H1 (cell line): ENCODE measurements at regions not wholly inside any gene's neighbourhood (a gene's known extent, or its start where the extent isn't known, plus 50 kb on each side); places are given as distances from the start of the nearest gene placed in this dataset.

Source experiments
- CTCF ChIA-PET: fragments of 300-600 bp; sonication (Branson Sonifier 250); formaldehyde crosslinking; loops from one replicate; lab custom pipeline; 2021; ENCODE audit not compliant: partially characterized antibody; lab: Charles Lee
- POLR2A ChIA-PET: fragments of 300-600 bp; sonication (Branson Sonifier 250); formaldehyde crosslinking; loops from one replicate; lab custom pipeline; 2021; ENCODE audit warnings: inconsistent platforms; ENCODE audit not compliant: partially characterized antibody; lab: Charles Lee
- DNase-seq, 2 experiments: peaks; one replicate each; pipeline versions ENCODE4 v3.0.0 to v3.0.0-alpha.2; 2010 to 2022; ENCODE audit warnings: low spot score in 2 of 2, low read depth in 1 of 2, mixed read lengths in 1 of 2
- FAIRE-seq: peaks from 2 replicates; lab custom pipeline; 2011; peaks lifted over from hg19 to GRCh38; lab: Jason Lieb, UNC
- H2AFZ ChIP-seq: 2 replicates; pipeline ENCODE4 v1.8.1; 2012; ENCODE audit warnings: low read length, inconsistent platforms
- H2AK5ac ChIP-seq: 2 replicates; pipeline ENCODE4 v1.6.1; 2013; ENCODE audit warnings: low read depth, low read length
- H2BK120ac ChIP-seq: replicated peaks from 2 replicates; pipeline ENCODE3; 2013; ENCODE audit warnings: low read depth, low read length, inconsistent platforms
- H2BK12ac ChIP-seq: 2 replicates; pipeline ENCODE4 v1.6.1; 2013; ENCODE audit warnings: low read depth, low read length
- H2BK15ac ChIP-seq: 2 replicates; pipeline ENCODE4 v1.6.1; 2013; ENCODE audit warnings: low read length
- H2BK20ac ChIP-seq: 2 replicates; pipeline ENCODE4 v1.6.1; 2013; ENCODE audit warnings: low read length
- H2BK5ac ChIP-seq: 2 replicates; pipeline ENCODE4 v1.6.1; 2013; ENCODE audit warnings: low read depth, low read length
- H3K14ac ChIP-seq: 2 replicates; pipeline ENCODE4 v1.6.1; 2013; ENCODE audit warnings: inconsistent platforms; ENCODE audit not compliant: insufficient read length
- H3K18ac ChIP-seq: 2 replicates; pipeline ENCODE4 v1.6.1; 2013; ENCODE audit warnings: low read length; ENCODE audit errors: extremely low read depth
- H3K23ac ChIP-seq: 2 replicates; pipeline ENCODE4 v1.6.1; 2013; ENCODE audit warnings: inconsistent platforms; ENCODE audit not compliant: insufficient read length
- H3K23me2 ChIP-seq: 2 replicates; pipeline ENCODE4 v1.6.1; 2013; ENCODE audit warnings: low read depth, low read length
- H3K27ac ChIP-seq: 2 replicates; pipeline ENCODE4 v1.6.1; 2011; ENCODE audit warnings: low read depth, low read length, inconsistent platforms
- H3K27me3 ChIP-seq, 4 experiments: replicated peaks in 1 of 4; 1 replicate in 1 of 4; 2 replicates in 3 of 4; pipeline versions ENCODE4 v1.6.1 to v1.8.1; 2011 to 2013; ENCODE audit warnings: low read length in 3 of 4, mild to moderate bottlenecking in 3 of 4, inconsistent platforms in 2 of 4, mixed read lengths in 2 of 4, moderate library complexity in 1 of 4; ENCODE audit not compliant: control insufficient read depth in 3 of 4, insufficient read depth in 3 of 4; ENCODE audit errors: extremely low read depth in 1 of 4
- H3K36me3 ChIP-seq, 4 experiments: 2 replicates each; pipeline versions ENCODE4 v1.6.1 to v1.8.1; 2011 to 2013; ENCODE audit warnings: mild to moderate bottlenecking in 4 of 4, low read length in 3 of 4, moderate library complexity in 2 of 4, control low read depth in 1 of 4, inconsistent platforms in 1 of 4; ENCODE audit not compliant: insufficient read depth in 4 of 4, control insufficient read depth in 2 of 4
- H3K4ac ChIP-seq: replicated peaks from 2 replicates; pipeline ENCODE3; 2013; ENCODE audit warnings: low read length, low read depth, mixed read lengths, inconsistent platforms; ENCODE audit not compliant: insufficient read length
- H3K4me1 ChIP-seq, 4 experiments: replicated peaks in 1 of 4; 1 replicate in 1 of 4; 2 replicates in 3 of 4; pipeline versions ENCODE4 v1.6.1 to v1.8.1; 2011 to 2013; ENCODE audit warnings: low read length in 3 of 4, inconsistent platforms in 2 of 4, mixed read lengths in 1 of 4; ENCODE audit not compliant: insufficient read depth in 4 of 4, control insufficient read depth in 3 of 4
- H3K4me2 ChIP-seq, 2 experiments: 2 replicates each; pipeline versions ENCODE4 v1.6.1 to v1.8.1; 2011 to 2013; ENCODE audit warnings: low read depth in 2 of 2, low read length in 2 of 2, control low read depth in 1 of 2, inconsistent platforms in 1 of 2, mild to moderate bottlenecking in 1 of 2; ENCODE audit not compliant: insufficient read depth in 1 of 2
- H3K4me3 ChIP-seq, 4 experiments: fragments of 200-600, 300-600 bp in 1 of 4; sonication (generic), shearing (Covaris generic), sonication (Bioruptor Twin) in 1 of 4; 2 replicates each; pipeline versions ENCODE4 v1.5.1 to v1.8.1; 2011 to 2016; ENCODE audit warnings: low read length in 4 of 4, low read depth in 3 of 4, control low read depth in 2 of 4, inconsistent platforms in 2 of 4, mild to moderate bottlenecking in 2 of 4, mixed read lengths in 1 of 4, moderate library complexity in 1 of 4; ENCODE audit not compliant: insufficient read depth in 2 of 4; ENCODE audit errors: extremely low read depth in 1 of 4
- H3K56ac ChIP-seq: replicated peaks from 2 replicates; pipeline ENCODE3; 2013; ENCODE audit warnings: low read depth, mild to moderate bottlenecking, mixed read lengths, low read length, inconsistent platforms; ENCODE audit not compliant: insufficient read length
- H3K79me1 ChIP-seq: 2 replicates; pipeline ENCODE4 v1.6.1; 2013; ENCODE audit warnings: low read depth, low read length, control low read depth
- H3K79me2 ChIP-seq, 2 experiments: 2 replicates each; pipeline versions ENCODE4 v1.6.1 to v1.8.1; 2012 to 2013; ENCODE audit warnings: low read length in 2 of 2, mild to moderate bottlenecking in 2 of 2, inconsistent platforms in 1 of 2; ENCODE audit not compliant: insufficient read depth in 2 of 2, control insufficient read depth in 1 of 2
- H3K9ac ChIP-seq, 4 experiments: replicated peaks in 1 of 4; 1 replicate in 1 of 4; 2 replicates in 3 of 4; pipeline versions ENCODE4 v1.6.1 to v1.8.1; 2011 to 2013; ENCODE audit warnings: low read depth in 3 of 4, low read length in 3 of 4, control low read depth in 2 of 4, mild to moderate bottlenecking in 2 of 4, moderate library complexity in 2 of 4, inconsistent platforms in 1 of 4; ENCODE audit errors: extremely low read depth in 1 of 4
- H3K9me3 ChIP-seq, 2 experiments: 2 replicates each; pipeline versions ENCODE4 v1.6.1 to v1.8.1; 2012 to 2013; ENCODE audit warnings: mild to moderate bottlenecking in 2 of 2, moderate library complexity in 2 of 2, control low read depth in 1 of 2, inconsistent platforms in 1 of 2, low read depth in 1 of 2, low read length in 1 of 2, mixed read lengths in 1 of 2; ENCODE audit not compliant: insufficient read depth in 2 of 2
- H4K20me1 ChIP-seq, 2 experiments: replicated peaks in 1 of 2; 2 replicates each; pipeline versions ENCODE3 to v1.8.1; 2011 to 2013; ENCODE audit warnings: inconsistent platforms in 2 of 2, low read length in 2 of 2, mild to moderate bottlenecking in 1 of 2; ENCODE audit not compliant: insufficient read depth in 2 of 2, control insufficient read depth in 1 of 2
- H4K5ac ChIP-seq: 2 replicates; pipeline ENCODE4 v1.6.1; 2013; ENCODE audit warnings: low read length, low read depth, mixed read lengths, inconsistent platforms; ENCODE audit not compliant: insufficient read length
- H4K8ac ChIP-seq: 2 replicates; pipeline ENCODE4 v1.8.0; 2013; ENCODE audit warnings: mild to moderate bottlenecking, moderate library complexity, low read length, inconsistent platforms; ENCODE audit not compliant: insufficient read depth; ENCODE audit errors: extremely low read depth
- H4K91ac ChIP-seq: replicated peaks from 2 replicates; pipeline ENCODE3; 2013; ENCODE audit warnings: low read length, mixed read lengths, inconsistent platforms; ENCODE audit not compliant: insufficient read length
- BRCA1 ChIP-seq: IDR thresholded peaks from 2 replicates; pipeline ENCODE4 v1.6.1; 2012; ENCODE audit warnings: low read depth, low read length, improper control_type of control experiment
- CTCF ChIP-seq, 3 experiments: IDR thresholded peaks; 1 replicate in 2 of 3; 2 replicates in 1 of 3; pipeline versions ENCODE4 v1.5.1 to v1.6.1; 2011; ENCODE audit warnings: low read length in 3 of 3, mild to moderate bottlenecking in 3 of 3, inconsistent platforms in 2 of 3, low read depth in 1 of 3, moderate library complexity in 1 of 3; ENCODE audit not compliant: insufficient read depth in 1 of 3; ENCODE audit errors: control extremely low read depth in 1 of 3
- GTF2F1 ChIP-seq: IDR thresholded peaks from 2 replicates; pipeline ENCODE4 v1.6.1; 2012; ENCODE audit warnings: low read depth, low read length, improper control_type of control experiment, borderline replicate concordance
- RFX5 ChIP-seq: IDR thresholded peaks from 2 replicates; pipeline ENCODE4 v1.6.1; 2011; ENCODE audit warnings: low read depth, low read length, improper control_type of control experiment, borderline replicate concordance
- WGBS, 2 experiments: shearing (Covaris generic) in 1 of 2; methylation state at CpG; one replicate each; pipeline versions ENCODE4 v1.1.6 to v1.1.7; 2013 to 2015; ENCODE audit warnings: low lambda C conversion rate in 2 of 2, mixed read lengths in 2 of 2, inconsistent platforms in 1 of 2, low coverage in 1 of 2, missing lambda C conversion rate in 1 of 2; ENCODE audit not compliant: insufficient replicate concordance in 2 of 2, insufficient coverage in 1 of 2, insufficient read length in 1 of 2; ENCODE audit errors: extremely low coverage in 1 of 2, missing lambda C conversion rate in 1 of 2; 5-methylcytosine and 5-hydroxymethylcytosine counted together

DNA sequence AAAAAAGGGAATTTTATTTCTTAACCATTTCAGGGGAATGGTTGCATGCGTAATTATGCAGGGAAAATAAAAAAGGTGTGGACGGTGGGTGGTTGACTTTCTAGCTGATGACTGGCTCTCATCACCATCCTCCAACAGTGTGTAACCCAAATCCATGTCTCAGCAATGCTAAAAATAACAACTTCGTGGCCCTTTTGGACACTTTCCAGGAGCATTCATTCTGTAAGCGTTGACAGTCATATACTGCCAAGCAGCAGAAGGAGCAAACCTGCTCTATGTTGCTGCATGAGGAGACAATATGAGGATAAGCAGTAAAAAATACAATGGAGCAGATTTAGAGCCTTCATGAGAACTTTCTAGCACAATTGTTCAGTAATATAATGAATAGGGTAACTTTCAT is 189.1 kb downstream of the ANXA2 start:
- WGBS, 2 experiments = 74% methylated on average over 4 of the region's 4 CpGs; no CpG with 5 or more reads in 1 of the 2 experiments
- no peak overlapping the region for H3K56ac ChIP-seq
- H2BK20ac ChIP-seq = no peak overlapping the region
- DNase-seq = no peak
- H3K4me1 ChIP-seq = peaks cover 0 to 2% (median 0%) of the 10 kb centered on the region in 4 experiments; a peak in 2 of 7 replicates
- no peak overlapping the region for H2BK12ac ChIP-seq
- no peak overlapping the region for H2BK120ac ChIP-seq
- no peak overlapping the region for H4K5ac ChIP-seq
- H3K79me1 ChIP-seq = no peaks in the 10 kb centered on the region
- H4K91ac ChIP-seq = no peak overlapping the region
- no peak overlapping the region for H3K27ac ChIP-seq
- H3K18ac ChIP-seq = no peak overlapping the region
- no peak overlapping the region for H4K8ac ChIP-seq
- H3K36me3 ChIP-seq = no peaks in the 10 kb centered on the region
- no peak overlapping the region for H2AFZ ChIP-seq
- no peak overlapping the region for H3K23ac ChIP-seq
- H3K14ac ChIP-seq = no peak overlapping the region
- POLR2A ChIA-PET = no interaction called here
- TF ChIP-seq RFX5 (no peak), BRCA1 (no peak), CTCF (IDR thresholded peaks at IDR 0.05; ENCODE audit: control extremely low read depth in 1 of 3, insufficient read depth in 1 of 3, low read depth in 1 of 3, low read length in 3 of 3) (no peak), GTF2F1 (no peak)
- no peak overlapping the region for H3K4ac ChIP-seq
- H2BK15ac ChIP-seq = no peak overlapping the region
- H3K23me2 ChIP-seq = no peaks in the 10 kb centered on the region
- H2AK5ac ChIP-seq = no peak overlapping the region
- H3K9ac ChIP-seq = no peak overlapping the region
- H3K27me3 ChIP-seq = no peaks in the 10 kb centered on the region; a peak in 1 of 7 replicates
- no peak overlapping the region for H3K4me3 ChIP-seq
- H3K4me2 ChIP-seq = no peak overlapping the region
- H4K20me1 ChIP-seq = no peaks in the 10 kb centered on the region
- FAIRE-seq = no peak
- no peaks in the 10 kb centered on the region for H3K79me2 ChIP-seq
- H2BK5ac ChIP-seq = no peak overlapping the region
- H3K9me3 ChIP-seq = no peaks in the 10 kb centered on the region
- CTCF ChIA-PET = interaction anchor here (8.3 kb wide), 1 partner anchor 117 kb away, joined by 58 read pairs; no protein-coding TSS in a partner anchor
